Motor neuron (in vitro differentiated cells): ENCODE measurements at regions not wholly inside any gene's neighbourhood (a gene's known extent, or its start where the extent isn't known, plus 50 kb on each side); places are given as distances from the start of the nearest gene placed in this dataset.

Source experiments
- ATAC-seq, 8 experiments: fragments of 200-7000 bp; cut with Tn5 transposase; replicated peaks in 6 of 8; 2 replicates each; pipeline ENCODE4 v1.8.0; 2021; ENCODE audit warnings: mild to moderate bottlenecking in 8 of 8, moderate library complexity in 8 of 8
- H3K27ac ChIP-seq, 2 donors: fragments of 250-450 bp; sonication (Bioruptor Pico); 2 replicates each; pipeline ENCODE4 v1.9.0; 2021; ENCODE audit warnings: antibody characterized with exemption in 2 of 2, mild to moderate bottlenecking in 2 of 2, moderate library complexity in 1 of 2
- H3K4me1 ChIP-seq, 2 donors: fragments of 250-450 bp; sonication (Bioruptor Pico); replicated peaks in 1 of 2; 2 replicates each; pipeline ENCODE4 v1.6.1; 2021; ENCODE audit warnings: antibody characterized with exemption in 2 of 2, mild to moderate bottlenecking in 2 of 2, moderate library complexity in 1 of 2
- H3K4me3 ChIP-seq, 5 donors: fragments of 250-450 bp; sonication (Bioruptor Pico); 2 replicates each; pipeline ENCODE4 v1.9.0; 2021; ENCODE audit warnings: antibody characterized with exemption in 5 of 5, mild to moderate bottlenecking in 5 of 5, moderate library complexity in 4 of 5
- WGBS, 10 experiments: fragments of 450-650 bp; shearing (Covaris generic); methylation state at CpG; one replicate each; pipeline ENCODE4 v1.0.0; 2022; 5-methylcytosine and 5-hydroxymethylcytosine counted together
- in situ Hi-C, 9 experiments: fragments of 400-800 bp; cut with MboI; loops; one replicate each; pipeline ENCODE4 v1.15.0; 2021; ENCODE audit warnings: low sequenced_read_pairs in 9 of 9, low pct_unique_long_range_greater_than_20kb in 2 of 9; ENCODE audit not compliant: unreplicated experiment in 9 of 9

DNA sequence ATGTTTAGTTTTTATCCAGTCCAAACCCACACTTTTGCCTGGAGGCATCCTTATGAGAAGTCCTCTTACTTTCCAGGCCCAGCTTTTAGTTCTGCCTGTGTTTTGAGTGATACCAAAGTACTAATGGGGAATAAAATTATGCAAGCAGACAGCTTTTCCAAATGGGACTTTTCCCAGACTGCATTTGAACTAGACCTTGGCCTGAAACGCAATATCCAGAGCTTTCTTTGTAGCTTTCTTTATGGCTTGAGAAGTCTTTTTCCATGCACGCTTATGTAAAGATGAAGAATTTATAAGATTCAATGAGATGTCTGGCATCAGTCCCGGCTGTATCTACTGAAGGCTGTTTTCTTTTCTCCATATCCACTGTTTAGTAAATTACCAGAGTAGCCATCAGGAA lies 236.6 kb upstream of the RAB4A start:
- in situ Hi-C loops: no loop called here
- ATAC-seq: peak in 3 of 8 experiments; percentile 17 to 59 (median 50)
- WGBS, 10 experiments: 22 to 100% (median 95%) methylated on average over 1 to 3 of the region's 3 CpGs; no CpG with 5 or more reads in 1 of the 10 experiments

GRCh38 chr1:229035054-229035747 lies 235.7 kb upstream of the RAB4A start:
- Histone ChIP-seq H3K4me3 (no peak overlapping the region), H3K4me1 (peaks cover 26% of the 10 kb centered on the region in 2 donors), H3K27ac (no peak overlapping the region)
- in situ Hi-C loops: no loop called here
- WGBS, 10 experiments: 36 to 92% (median 73%) methylated on average over 3 to 6 of the region's 6 CpGs
- ATAC-seq: peak in 2 of 8 experiments; percentile 32 to 39

More for the DNA sequence above, 236.6 kb upstream of the RAB4A start:
- Histone ChIP-seq H3K27ac (no peak overlapping the region), H3K4me3 (no peak overlapping the region), H3K4me1 (peaks cover 33 to 35% of the 10 kb centered on the region in 2 donors)

GRCh38 chr1:229035748-229036082 lies 235.2 kb upstream of the RAB4A start:
- WGBS, 10 experiments: 33 to 92% (median 73%) methylated on average over 1 to 2 of the region's 2 CpGs; no CpG with 5 or more reads in 3 of the 10 experiments
- no peak for ATAC-seq
- Histone ChIP-seq H3K4me3 (no peak overlapping the region), H3K4me1 (peaks cover 23 to 25% of the 10 kb centered on the region in 2 donors), H3K27ac (no peak overlapping the region)
- in situ Hi-C loops: no loop called here

DNA sequence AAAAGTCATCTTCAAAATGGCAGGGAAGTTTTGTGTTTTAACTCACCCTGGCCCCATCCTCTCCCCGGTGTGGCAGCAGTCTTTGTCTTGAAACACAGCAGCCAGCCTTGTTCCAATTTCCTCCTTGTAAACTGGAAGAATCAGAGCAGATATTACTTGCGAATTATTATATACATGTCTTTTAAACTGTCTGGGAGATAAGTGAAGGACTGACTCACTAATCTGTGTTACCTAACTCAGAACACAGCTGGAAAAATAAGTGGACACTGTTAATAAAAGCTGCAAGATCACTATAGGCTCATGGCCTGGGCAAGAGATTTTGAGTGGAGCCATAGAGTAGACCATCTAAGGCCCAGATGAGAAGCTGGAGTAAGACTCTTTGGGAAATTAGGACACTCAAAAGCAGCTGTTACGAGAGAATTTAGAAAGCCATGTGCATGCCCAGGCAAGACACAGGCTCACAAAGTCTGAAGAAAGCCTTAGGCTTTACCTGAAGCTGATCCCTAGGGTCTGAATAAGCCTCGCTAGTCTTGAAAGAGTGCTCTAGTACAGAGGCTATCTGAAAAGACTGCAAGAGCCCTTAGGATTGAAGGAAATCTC lies 233.0 kb upstream of the RAB4A start:
- ATAC-seq: no peak
- in situ Hi-C loops: no loop called here
- H3K4me1 ChIP-seq: peaks cover 1 to 3% of the 10 kb centered on the region in 2 donors
- 71 to 98% (median 85%) methylated on average over 1 to 4 of the region's 4 CpGs for WGBS, 10 experiments
- no peak overlapping the region for H3K27ac ChIP-seq
- no peak overlapping the region for H3K4me3 ChIP-seq

GRCh38 chr1:229040630-229041358 lies 230.1 kb upstream of the RAB4A start:
- H3K4me3 ChIP-seq: no peak overlapping the region
- in situ Hi-C loops: no loop called here
- ATAC-seq: peak in 2 of 8 experiments; percentile 25 to 74
- no peaks in the 10 kb centered on the region for H3K4me1 ChIP-seq
- H3K27ac ChIP-seq: no peak overlapping the region
- 41 to 100% (median 92%) methylated on average over 1 to 6 of the region's 6 CpGs for WGBS, 10 experiments

GRCh38 chr1:229041946-229042345 lies 229.0 kb upstream of the RAB4A start:
- in situ Hi-C loops: no loop called here
- Histone ChIP-seq H3K27ac (no peak overlapping the region), H3K4me1 (no peaks in the 10 kb centered on the region), H3K4me3 (no peak overlapping the region)
- ATAC-seq: no peak
- 81 to 95% (median 91%) methylated on average over 3 to 9 of the region's 9 CpGs for WGBS, 10 experiments

DNA sequence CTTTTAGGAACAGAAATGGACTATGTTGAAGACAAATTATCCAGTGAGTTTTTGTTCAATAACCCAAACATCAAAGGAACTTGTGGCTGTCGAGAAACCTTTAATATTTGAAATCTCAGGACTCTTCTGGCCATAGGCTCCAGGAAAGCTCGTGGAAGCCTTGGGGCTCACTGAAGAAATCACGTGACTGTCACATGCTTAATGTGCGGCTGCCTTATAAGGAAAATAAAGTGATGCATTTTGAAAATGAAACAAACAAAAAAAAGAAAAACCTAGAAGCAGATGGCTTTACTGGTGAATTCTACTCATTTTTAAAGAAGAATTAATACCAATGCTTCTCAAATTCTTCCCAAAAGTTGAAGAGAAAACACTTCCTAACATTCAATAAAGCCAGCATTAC lies 228.4 kb upstream of the RAB4A start:
- WGBS, 10 experiments: 50 to 100% (median 90%) methylated on average over 3 to 4 of the region's 4 CpGs
- Histone ChIP-seq H3K4me1 (no peaks in the 10 kb centered on the region), H3K27ac (no peak overlapping the region), H3K4me3 (no peak overlapping the region)
- ATAC-seq: no peak
- in situ Hi-C loops: no loop called here

- no peaks in the 10 kb centered on the region for H3K4me1 ChIP-seq
- in situ Hi-C loops: no loop called here
- H3K27ac ChIP-seq: no peak overlapping the region
- no peak for ATAC-seq
- no peak overlapping the region for H3K4me3 ChIP-seq
- WGBS, 10 experiments: 47 to 100% (median 87%) methylated on average over 2 of the region's 2 CpGs; no CpG with 5 or more reads in 2 of the 10 experiments
Observed at GRCh38 chr1:229043115-229043514, 227.8 kb upstream of the RAB4A start.

DNA sequence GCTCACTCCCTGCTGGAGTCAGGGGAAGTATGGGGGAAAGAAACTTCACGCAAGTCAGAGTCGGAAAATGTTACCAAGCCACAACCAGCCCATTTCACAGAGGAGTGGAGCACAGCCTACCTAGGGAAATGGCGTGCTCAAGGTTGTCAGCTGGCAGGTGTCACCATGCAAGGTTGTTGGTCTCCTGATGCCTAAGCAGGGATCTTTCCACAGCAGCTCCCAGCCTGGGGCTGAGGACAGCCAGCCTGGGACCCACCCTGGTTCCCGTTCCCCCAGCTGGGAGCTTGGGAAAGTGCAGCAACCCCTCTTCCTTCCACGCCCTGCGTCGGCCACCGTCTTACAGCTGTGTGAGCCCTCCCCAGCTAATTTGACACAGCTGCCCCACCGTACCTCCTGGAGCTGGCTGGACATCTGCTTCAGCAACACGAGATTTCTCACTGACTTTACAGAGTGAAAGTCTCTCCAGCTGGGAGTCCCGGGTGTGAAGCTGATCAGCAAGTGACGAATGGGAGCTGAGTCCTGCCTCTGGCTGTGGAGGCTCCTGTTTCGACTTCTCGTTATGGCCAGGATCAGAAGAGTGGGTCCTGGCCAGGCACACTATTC lies 224.6 kb upstream of the RAB4A start:
- 0 to 100% (median 75%) methylated on average over 1 to 9 of the region's 14 CpGs; no CpG with 5 or more reads in 3 of the 10 experiments for WGBS, 10 experiments
- in situ Hi-C loops: no loop called here

GRCh38 chr1:229047161-229047839 lies 223.6 kb upstream of the RAB4A start:
- ATAC-seq: no peak

More for the DNA sequence above, 224.6 kb upstream of the RAB4A start:
- no peaks in the 10 kb centered on the region for H3K4me1 ChIP-seq
- no peak overlapping the region for H3K4me3 ChIP-seq
- peak in 4 of 8 experiments; percentile 3 to 68 (median 20) for ATAC-seq
- H3K27ac ChIP-seq: no peak overlapping the region

DNA sequence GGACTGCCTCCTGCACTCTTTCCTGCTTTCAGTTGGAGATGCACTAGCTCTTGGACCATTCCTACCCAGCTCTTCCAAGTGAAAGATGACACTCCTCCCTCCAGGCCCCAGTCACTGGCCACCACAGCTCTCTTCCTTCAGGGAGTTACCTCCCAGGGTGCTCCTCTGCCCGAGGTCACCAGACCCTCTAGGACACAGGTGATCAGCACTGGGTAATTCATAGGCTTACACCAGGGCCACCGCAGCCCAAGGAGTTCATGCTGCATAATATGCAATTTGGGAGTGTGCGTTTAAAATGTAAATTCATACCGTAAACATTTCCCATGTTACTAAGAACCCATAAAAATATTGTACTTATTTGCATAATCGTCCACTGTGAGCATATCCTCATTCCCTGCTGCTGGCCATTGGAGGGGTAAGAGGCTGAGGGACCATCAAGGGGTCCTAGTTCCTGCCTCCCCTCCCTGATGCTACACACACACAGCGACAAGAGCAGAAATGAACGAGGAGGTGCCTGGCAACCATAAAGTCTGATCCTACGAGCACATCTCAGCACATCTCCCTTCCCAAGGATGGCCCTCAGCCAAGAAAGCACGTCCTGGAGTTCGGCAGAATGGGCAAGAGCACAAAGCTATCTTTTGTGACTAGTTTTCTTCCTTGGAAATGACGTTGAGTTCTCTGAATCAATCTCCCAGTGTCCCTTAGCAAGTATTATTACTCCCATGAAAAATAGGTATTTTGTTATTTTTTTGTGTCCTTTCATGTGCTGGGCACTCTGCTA lies 222.9 kb upstream of the RAB4A start:
- in situ Hi-C loops: no loop called here
- Histone ChIP-seq H3K4me1 (no peaks in the 10 kb centered on the region), H3K4me3 (no peak overlapping the region), H3K27ac (no peak overlapping the region)
- peak in 6 of 8 experiments; percentile 32 to 94 (median 66) for ATAC-seq
- 5 to 100% (median 79%) methylated on average over 2 to 11 of the region's 11 CpGs; no CpG with 5 or more reads in 3 of the 10 experiments for WGBS, 10 experiments

More at GRCh38 chr1:229047161-229047839, 223.6 kb upstream of the RAB4A start:
- H3K27ac ChIP-seq: no peak overlapping the region
- no peak overlapping the region for H3K4me3 ChIP-seq
- in situ Hi-C loops: no loop called here
- no peaks in the 10 kb centered on the region for H3K4me1 ChIP-seq
- WGBS, 10 experiments: 52 to 95% (median 88%) methylated on average over 3 to 7 of the region's 8 CpGs; no CpG with 5 or more reads in 4 of the 10 experiments

GRCh38 chr1:229048896-229049295 lies 222.0 kb upstream of the RAB4A start:
- ATAC-seq: no peak
- H3K4me1 ChIP-seq: no peaks in the 10 kb centered on the region
- in situ Hi-C loops: no loop called here
- H3K27ac ChIP-seq: no peak overlapping the region
- no peak overlapping the region for H3K4me3 ChIP-seq
- 90 to 100% (median 100%) methylated on average over 1 to 4 of the region's 4 CpGs; no CpG with 5 or more reads in 1 of the 10 experiments for WGBS, 10 experiments
